ENCODE measurements at regions not wholly inside any gene's neighbourhood (a gene's known extent, or its start where the extent isn't known, plus 50 kb on each side); places are given as distances from the start of the nearest gene placed in this dataset.
"Not testable (repeated sequence)": the region's sequence is repeated elsewhere in the genome, so short reads cannot be mapped to it uniquely, and the experiment has no call there.

DNA sequence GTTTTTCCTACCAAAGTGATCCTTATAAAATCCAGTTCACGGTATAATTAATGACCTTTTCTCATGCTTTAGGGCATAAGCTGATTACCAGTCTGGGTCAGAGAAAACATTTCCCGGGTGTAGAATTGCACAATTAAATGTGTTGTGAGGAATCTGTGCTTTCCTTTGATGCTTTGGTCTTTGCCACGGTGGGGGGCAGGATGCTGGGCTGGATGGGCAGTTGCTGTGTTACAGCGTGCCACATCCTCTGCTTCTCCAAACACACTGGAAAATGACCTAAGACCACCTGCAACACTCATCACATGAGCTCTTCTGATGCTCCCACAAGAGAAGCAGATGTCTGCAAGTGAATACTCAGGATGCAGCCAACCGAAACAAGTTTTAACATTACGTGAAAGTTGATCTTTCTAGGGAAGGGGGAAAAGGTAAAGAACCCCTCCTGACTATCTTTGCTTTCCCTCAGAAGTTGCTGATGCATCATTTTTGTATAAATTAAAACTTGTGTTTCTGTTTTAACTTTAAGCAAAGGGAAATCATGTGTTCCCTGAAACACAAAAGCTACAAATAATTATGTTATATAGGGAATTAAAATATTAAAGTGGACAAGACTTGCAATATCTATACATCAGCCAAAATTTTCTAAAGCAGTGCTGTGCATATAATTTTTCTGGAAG lies 515.3 kb upstream of the NR5A2 start:
- Mint-ChIP-seq H3K27ac (no peak overlapping the region), H3K27me3 (peaks cover 6% of the 10 kb centered on the region), H3K4me3 (no peak overlapping the region), H3K9me3 (no peaks in the 10 kb centered on the region), H3K36me3 (ENCODE audit: low read depth) (no peaks in the 10 kb centered on the region), H3K4me1 (ENCODE audit: low read depth) (no peaks in the 10 kb centered on the region)
- DNase-seq, result no peak

- Mint-ChIP-seq H3K4me1 (ENCODE audit: low read depth) (no peaks in the 10 kb centered on the region), H3K36me3 (ENCODE audit: low read depth) (no peaks in the 10 kb centered on the region), H3K27me3 (peaks cover 6% of the 10 kb centered on the region), H3K27ac (no peak overlapping the region), H3K9me3 (no peaks in the 10 kb centered on the region), H3K4me3 (no peak overlapping the region)
- DNase-seq, result no peak
Measured at GRCh38 chr1:199515261-199515660, 512.2 kb upstream of the NR5A2 start.

DNA sequence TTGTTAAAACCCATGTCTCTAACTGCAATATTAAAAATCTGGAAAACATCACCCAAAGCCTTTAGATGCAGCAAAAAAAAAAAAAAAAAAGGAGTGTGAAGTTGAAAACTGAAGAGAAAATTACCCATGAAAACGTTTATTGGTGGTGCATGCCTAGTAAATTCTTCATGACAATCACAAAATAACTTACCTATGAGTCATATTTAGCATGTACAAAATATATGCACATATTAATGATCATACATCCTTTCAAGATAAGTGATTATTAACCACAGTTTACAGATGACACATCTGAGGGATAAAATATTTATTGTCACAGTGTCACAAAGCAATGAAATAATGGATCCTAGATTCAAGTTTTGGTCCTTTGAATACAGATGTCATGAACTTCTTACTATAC lies 505.2 kb upstream of the NR5A2 start:
- DNase-seq, result no peak
- Mint-ChIP-seq H3K4me1 (ENCODE audit: low read depth) (no peaks in the 10 kb centered on the region), H3K4me3 (no peak overlapping the region), H3K36me3 (ENCODE audit: low read depth) (no peaks in the 10 kb centered on the region), H3K9me3 (no peaks in the 10 kb centered on the region), H3K27me3 (peaks cover 2% of the 10 kb centered on the region), H3K27ac (no peak overlapping the region)

GRCh38 chr1:199522936-199523335 lies 504.6 kb upstream of the NR5A2 start:
- DNase-seq, result no peak
- no peaks in the 10 kb centered on the region for H3K4me1 Mint-ChIP-seq (ENCODE audit: low read depth)
- no peaks in the 10 kb centered on the region for H3K9me3 Mint-ChIP-seq
- no peaks in the 10 kb centered on the region for H3K36me3 Mint-ChIP-seq (ENCODE audit: low read depth)
- H3K27me3 Mint-ChIP-seq, result peaks cover 2% of the 10 kb centered on the region
- H3K4me3 Mint-ChIP-seq, result no peak overlapping the region
- no peak overlapping the region for H3K27ac Mint-ChIP-seq

GRCh38 chr1:199529324-199529723 lies 498.2 kb upstream of the NR5A2 start:
- no peaks in the 10 kb centered on the region for H3K36me3 Mint-ChIP-seq (ENCODE audit: low read depth)
- no peak for DNase-seq
- no peaks in the 10 kb centered on the region for H3K27me3 Mint-ChIP-seq
- H3K4me1 Mint-ChIP-seq (ENCODE audit: low read depth), result no peaks in the 10 kb centered on the region
- no peak overlapping the region for H3K27ac Mint-ChIP-seq
- H3K9me3 Mint-ChIP-seq, result peaks cover 8% of the 10 kb centered on the region
- H3K4me3 Mint-ChIP-seq, result no peak overlapping the region

DNA sequence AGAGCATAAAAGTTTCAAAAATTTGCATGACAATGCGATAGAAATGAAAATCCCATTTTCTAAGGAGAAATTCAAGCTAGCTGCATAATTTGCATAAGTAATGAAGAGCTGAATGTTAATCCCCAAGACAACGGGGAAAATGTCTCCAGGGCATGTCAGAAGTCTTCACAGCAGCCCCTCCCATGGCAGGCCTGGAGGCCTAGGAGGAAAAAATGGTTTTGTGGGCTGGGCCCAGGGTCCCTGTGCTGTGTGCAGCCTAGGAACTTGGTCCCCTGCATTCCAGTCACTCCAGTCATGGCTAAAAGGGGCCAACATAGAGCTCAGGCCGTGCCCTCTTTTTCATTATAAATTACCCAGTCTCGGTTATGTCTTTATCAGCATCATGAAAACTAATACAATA lies 494.1 kb upstream of the NR5A2 start:
- H3K27ac Mint-ChIP-seq; H3K36me3 Mint-ChIP-seq (ENCODE audit: low read depth); H3K27me3 Mint-ChIP-seq; H3K4me1 Mint-ChIP-seq (ENCODE audit: low read depth); DNase-seq; H3K4me3 Mint-ChIP-seq: not testable (repeated sequence)
- peaks cover 24% of the 10 kb centered on the region for H3K9me3 Mint-ChIP-seq

- H3K36me3 Mint-ChIP-seq (ENCODE audit: low read depth), result no peaks in the 10 kb centered on the region
- H3K4me3 Mint-ChIP-seq, result no peak overlapping the region
- H3K9me3 Mint-ChIP-seq, result no peaks in the 10 kb centered on the region
- no peaks in the 10 kb centered on the region for H3K27me3 Mint-ChIP-seq
- no peak overlapping the region for H3K27ac Mint-ChIP-seq
- H3K4me1 Mint-ChIP-seq (ENCODE audit: low read depth), result no peaks in the 10 kb centered on the region
- no peak for DNase-seq
Measured at GRCh38 chr1:199545780-199546179, 481.7 kb upstream of the NR5A2 start.

DNA sequence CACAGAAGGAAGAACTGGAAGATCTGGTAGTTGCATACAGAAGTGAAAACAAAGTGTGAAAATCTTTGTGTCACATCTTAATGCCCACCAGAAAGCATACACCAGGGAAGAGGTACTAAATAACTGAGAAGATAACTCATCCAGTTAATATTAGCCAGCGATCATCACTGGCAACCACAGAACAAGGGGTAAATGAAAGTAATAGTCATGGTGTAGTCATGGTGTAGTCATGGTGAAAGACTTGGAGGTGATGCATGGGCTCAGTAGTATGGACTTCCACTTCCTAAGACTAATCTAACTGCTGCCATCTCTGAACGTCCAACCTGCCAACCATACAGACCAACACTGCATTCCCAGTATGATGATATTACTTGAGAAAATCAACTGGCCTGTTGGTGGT lies 481.2 kb upstream of the NR5A2 start:
- no peaks in the 10 kb centered on the region for H3K36me3 Mint-ChIP-seq (ENCODE audit: low read depth)
- no peak overlapping the region for H3K27ac Mint-ChIP-seq
- no peaks in the 10 kb centered on the region for H3K9me3 Mint-ChIP-seq
- H3K4me1 Mint-ChIP-seq (ENCODE audit: low read depth), result no peaks in the 10 kb centered on the region
- H3K27me3 Mint-ChIP-seq, result no peaks in the 10 kb centered on the region
- H3K4me3 Mint-ChIP-seq, result no peak overlapping the region
- DNase-seq, result no peak

GRCh38 chr1:199549421-199549820 lies 478.1 kb upstream of the NR5A2 start:
- no peak for DNase-seq
- H3K27me3 Mint-ChIP-seq, result peaks cover 5% of the 10 kb centered on the region
- no peaks in the 10 kb centered on the region for H3K9me3 Mint-ChIP-seq
- H3K4me3 Mint-ChIP-seq, result no peak overlapping the region
- no peaks in the 10 kb centered on the region for H3K4me1 Mint-ChIP-seq (ENCODE audit: low read depth)
- H3K27ac Mint-ChIP-seq, result no peak overlapping the region
- H3K36me3 Mint-ChIP-seq (ENCODE audit: low read depth), result no peaks in the 10 kb centered on the region

- H3K36me3 Mint-ChIP-seq (ENCODE audit: low read depth), result no peaks in the 10 kb centered on the region
- H3K4me1 Mint-ChIP-seq (ENCODE audit: low read depth), result no peaks in the 10 kb centered on the region
- no peak overlapping the region for H3K4me3 Mint-ChIP-seq
- H3K9me3 Mint-ChIP-seq, result no peaks in the 10 kb centered on the region
- peaks cover 5% of the 10 kb centered on the region for H3K27me3 Mint-ChIP-seq
- DNase-seq, result no peak
- H3K27ac Mint-ChIP-seq, result no peak overlapping the region
Measured at GRCh38 chr1:199550199-199551065, 477.1 kb upstream of the NR5A2 start.

DNA sequence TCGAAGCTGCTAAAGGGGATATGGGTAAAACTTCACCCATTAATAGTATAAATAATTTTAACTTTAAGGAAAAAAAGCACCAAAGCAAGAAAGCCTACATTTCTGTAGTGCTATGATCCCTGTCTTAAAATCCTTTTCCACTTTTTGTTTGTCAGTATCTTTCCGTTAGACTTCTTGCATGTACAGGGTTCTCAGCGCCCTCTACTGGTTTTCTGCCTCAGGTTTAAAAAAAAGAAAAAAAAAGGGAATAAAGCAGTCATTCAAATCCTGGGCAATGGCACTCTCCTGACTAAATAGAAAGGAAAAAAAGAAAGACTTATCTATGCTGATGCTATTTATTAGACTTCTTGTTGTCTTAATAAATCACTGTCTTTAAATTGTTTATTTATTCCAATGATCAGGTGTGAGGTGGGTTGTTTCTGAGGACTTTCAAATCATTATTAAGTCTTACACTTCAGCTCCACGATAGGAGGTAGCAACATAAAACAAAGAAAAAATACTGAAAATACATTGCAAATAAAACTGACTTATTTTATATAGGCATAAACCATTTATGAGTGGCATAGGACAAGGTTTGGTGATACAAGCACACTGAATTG lies 475.4 kb upstream of the NR5A2 start:
- Mint-ChIP-seq H3K36me3 (ENCODE audit: low read depth) (no peaks in the 10 kb centered on the region), H3K27me3 (peaks cover 5% of the 10 kb centered on the region)

GRCh38 chr1:199553104-199553503 lies 474.4 kb upstream of the NR5A2 start:
- Mint-ChIP-seq H3K4me1 (ENCODE audit: low read depth) (no peaks in the 10 kb centered on the region), H3K9me3 (no peaks in the 10 kb centered on the region), H3K4me3 (no peak overlapping the region), H3K27me3 (peaks cover 5% of the 10 kb centered on the region), H3K36me3 (ENCODE audit: low read depth) (no peaks in the 10 kb centered on the region), H3K27ac (no peak overlapping the region)
- no peak for DNase-seq

More for the DNA sequence above, 475.4 kb upstream of the NR5A2 start:
- no peak for DNase-seq
- no peaks in the 10 kb centered on the region for H3K4me1 Mint-ChIP-seq (ENCODE audit: low read depth)
- no peak overlapping the region for H3K27ac Mint-ChIP-seq
- no peak overlapping the region for H3K4me3 Mint-ChIP-seq
- H3K9me3 Mint-ChIP-seq, result no peaks in the 10 kb centered on the region

DNA sequence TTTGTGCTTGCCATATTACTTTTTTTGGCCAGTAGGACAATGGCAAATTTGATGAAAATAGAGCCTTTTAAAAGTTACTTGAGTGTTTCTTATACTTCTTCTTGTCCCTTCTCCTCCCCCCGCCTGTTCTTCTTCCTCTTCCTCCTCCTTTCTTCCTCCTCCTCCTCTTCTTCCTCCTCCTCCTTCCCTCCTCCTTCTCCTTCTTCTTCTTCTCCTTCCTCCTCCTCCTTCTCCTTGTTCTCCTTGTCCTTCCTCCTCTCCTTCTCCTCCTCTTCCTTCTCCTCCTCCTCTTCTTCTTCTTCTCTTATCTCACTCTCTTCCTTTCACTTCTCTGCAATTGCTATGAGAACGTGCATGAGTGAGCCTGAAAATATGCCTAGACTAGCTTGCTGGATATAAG lies 466.2 kb upstream of the NR5A2 start:
- Mint-ChIP-seq H3K27me3 (peaks cover 15% of the 10 kb centered on the region), H3K4me3 (no peak overlapping the region), H3K9me3 (no peaks in the 10 kb centered on the region), H3K4me1 (ENCODE audit: low read depth) (no peaks in the 10 kb centered on the region), H3K27ac (no peak overlapping the region), H3K36me3 (ENCODE audit: low read depth) (no peaks in the 10 kb centered on the region)
- no peak for DNase-seq

- Mint-ChIP-seq H3K9me3 (no peaks in the 10 kb centered on the region), H3K27me3 (peaks cover 9% of the 10 kb centered on the region), H3K36me3 (ENCODE audit: low read depth) (no peaks in the 10 kb centered on the region), H3K4me3 (no peak overlapping the region), H3K4me1 (ENCODE audit: low read depth) (no peaks in the 10 kb centered on the region), H3K27ac (no peak overlapping the region)
- DNase-seq, result no peak
Measured at GRCh38 chr1:199573047-199573446, 454.5 kb upstream of the NR5A2 start.

GRCh38 chr1:199574950-199575349 lies 452.6 kb upstream of the NR5A2 start:
- no peak overlapping the region for H3K27ac Mint-ChIP-seq
- H3K4me3 Mint-ChIP-seq, result no peak overlapping the region
- no peak for DNase-seq
- H3K36me3 Mint-ChIP-seq (ENCODE audit: low read depth), result no peaks in the 10 kb centered on the region
- peaks cover 9% of the 10 kb centered on the region for H3K27me3 Mint-ChIP-seq
- H3K9me3 Mint-ChIP-seq, result no peaks in the 10 kb centered on the region
- no peaks in the 10 kb centered on the region for H3K4me1 Mint-ChIP-seq (ENCODE audit: low read depth)

Measured in activated T-cell treated with anti-CD3 and anti-CD28 coated beads, Interleukin-2, amount 50 U/mL, for 24 hours (primary cell).